Upper lobe of left lung (tissue), 6 donors: ENCODE measurements at regions not wholly inside any gene's neighbourhood (a gene's known extent, or its start where the extent isn't known, plus 50 kb on each side); places are given as distances from the start of the nearest gene placed in this dataset.

Experiments used
- ATAC-seq, 2 donors: fragments of 200-7000 bp; cut with Tn5 transposase; one replicate each; pipeline ENCODE4 v1.9.1; 2022; ENCODE audit warnings: mild to moderate bottlenecking in 2 of 2, moderate library complexity in 2 of 2; ENCODE audit not compliant: low FRiP score in 2 of 2
- DNase-seq, 2 donors: peaks; one replicate each; pipeline ENCODE4 v3.0.0-alpha.2; 2019 to 2020
- H3K27ac ChIP-seq, 4 donors: fragments of 200-600 bp; sonication (generic); one replicate each; pipeline ENCODE4 v1.5.1; 2016 to 2019
- H3K27me3 ChIP-seq, 4 donors: fragments of 200-600 bp; sonication (generic); one replicate each; pipeline ENCODE4 v1.5.1; 2017 to 2019
- H3K36me3 ChIP-seq, 4 donors: fragments of 200-600 bp; sonication (generic); one replicate each; pipeline ENCODE4 v1.5.1; 2016 to 2019
- H3K4me1 ChIP-seq, 4 donors: fragments of 200-600 bp; sonication (generic); one replicate each; pipeline ENCODE4 v1.5.1; 2018 to 2019
- H3K4me3 ChIP-seq, 4 donors: fragments of 200-600 bp; sonication (generic); one replicate each; pipeline ENCODE4 v1.5.1; 2017 to 2019; ENCODE audit warnings: mild to moderate bottlenecking in 2 of 4, moderate library complexity in 1 of 4
- H3K9me3 ChIP-seq, 4 donors: fragments of 200-600 bp; sonication (generic); one replicate each; pipeline ENCODE4 v1.5.1; 2018 to 2019
- CTCF ChIP-seq, 6 experiments: fragments of 450-650 bp in 4 of 6; fragments of 200-600 bp in 2 of 6; sonication (generic) in 2 of 6; IDR thresholded peaks; one replicate each; pipeline ENCODE4 v1.5.1; 2016 to 2019; ENCODE audit warnings: antibody characterized with exemption in 6 of 6
- EP300 ChIP-seq, 4 donors: sonication (generic); formaldehyde crosslinking; IDR thresholded peaks; one replicate each; pipeline ENCODE4 v1.5.1; 2017; ENCODE audit warnings: antibody characterized with exemption in 4 of 4, control low read depth in 2 of 4
- POLR2A ChIP-seq, 4 donors: fragments of 450-650 bp; IDR thresholded peaks; one replicate each; pipeline ENCODE4 v1.5.1; 2016 to 2017; ENCODE audit warnings: antibody characterized with exemption in 4 of 4, mild to moderate bottlenecking in 2 of 4
- POLR2AphosphoS5 ChIP-seq, 2 donors: sonication (generic); formaldehyde crosslinking; IDR thresholded peaks; one replicate each; pipeline ENCODE4 v1.5.1; 2017; ENCODE audit warnings: antibody characterized with exemption in 2 of 2
- WGBS, 2 donors: methylation state at CpG; one replicate each; pipeline ENCODE4 v1.1.5; 2017 to 2018; 5-methylcytosine and 5-hydroxymethylcytosine counted together
- donor health status: DM: no; HTN: no; CAD: no; lungs with moderate emphysema.
- donor health status: DM: no; HTN: yes; CAD: no; lungs with severe emphysema.

- Histone ChIP-seq H3K27ac (no peak overlapping the region), H3K27me3 (no peaks in the 10 kb centered on the region), H3K9me3 (no peaks in the 10 kb centered on the region), H3K4me1 (no peaks in the 10 kb centered on the region), H3K36me3 (no peaks in the 10 kb centered on the region), H3K4me3 (no peak overlapping the region)
- TF ChIP-seq CTCF (IDR thresholded peaks at IDR 0.05) (no peak), POLR2A (IDR thresholded peaks at IDR 0.05) (no peak), EP300 (IDR thresholded peaks at IDR 0.05) (no peak), POLR2AphosphoS5 (IDR thresholded peaks at IDR 0.05) (no peak)
- ATAC-seq = no peak
- no peak for DNase-seq
- 67 to 72% methylated on average over 1 of the region's 1 CpG for WGBS, 2 donors
These were observed 445.0 kb upstream of the DAB1 start for GRCh38 chr1:57868908-57869307.

GRCh38 chr1:57868239-57868638 lies 444.4 kb upstream of the DAB1 start:
- H3K4me1 ChIP-seq = no peaks in the 10 kb centered on the region
- ATAC-seq (no peak), DNase-seq (no peak)
- TF ChIP-seq POLR2A (IDR thresholded peaks at IDR 0.05) (no peak), EP300 (IDR thresholded peaks at IDR 0.05) (no peak), CTCF (IDR thresholded peaks at IDR 0.05) (no peak), POLR2AphosphoS5 (IDR thresholded peaks at IDR 0.05) (no peak)
- H3K9me3 ChIP-seq = no peaks in the 10 kb centered on the region
- H3K36me3 ChIP-seq = no peaks in the 10 kb centered on the region
- H3K27me3 ChIP-seq = no peaks in the 10 kb centered on the region
- no peak overlapping the region for H3K27ac ChIP-seq
- WGBS, 2 donors = 68 to 69% methylated on average over 3 of the region's 3 CpGs
- no peak overlapping the region for H3K4me3 ChIP-seq

- TF ChIP-seq CTCF (IDR thresholded peaks at IDR 0.05) = no peak
- TF ChIP-seq EP300 (IDR thresholded peaks at IDR 0.05) = no peak
- TF ChIP-seq POLR2A (IDR thresholded peaks at IDR 0.05) = no peak
- no peak for TF ChIP-seq POLR2AphosphoS5 (IDR thresholded peaks at IDR 0.05)
- Histone ChIP-seq H3K27me3 (no peaks in the 10 kb centered on the region), H3K4me1 (no peaks in the 10 kb centered on the region), H3K9me3 (no peaks in the 10 kb centered on the region), H3K27ac (no peak overlapping the region), H3K36me3 (no peaks in the 10 kb centered on the region), H3K4me3 (no peak overlapping the region)
- ATAC-seq = no peak
- no peak for DNase-seq
- WGBS, 2 donors = 77 to 86% methylated on average over 8 of the region's 8 CpGs
These were observed 443.1 kb upstream of the DAB1 start for GRCh38 chr1:57866998-57867397.

GRCh38 chr1:57860931-57861565 lies 437.2 kb upstream of the DAB1 start:
- no peak for ATAC-seq
- no peaks in the 10 kb centered on the region for H3K4me1 ChIP-seq
- DNase-seq = no peak
- TF ChIP-seq POLR2AphosphoS5 (IDR thresholded peaks at IDR 0.05) (no peak), EP300 (IDR thresholded peaks at IDR 0.05) (no peak), POLR2A (IDR thresholded peaks at IDR 0.05) (no peak), CTCF (IDR thresholded peaks at IDR 0.05) (no peak)
- H3K4me3 ChIP-seq = no peak overlapping the region
- no peak overlapping the region for H3K27ac ChIP-seq
- 75 to 80% methylated on average over 5 of the region's 5 CpGs for WGBS, 2 donors
- no peaks in the 10 kb centered on the region for H3K27me3 ChIP-seq
- no peaks in the 10 kb centered on the region for H3K36me3 ChIP-seq
- H3K9me3 ChIP-seq = no peaks in the 10 kb centered on the region

- Histone ChIP-seq H3K4me3 (no peak overlapping the region), H3K9me3 (no peaks in the 10 kb centered on the region), H3K27ac (no peak overlapping the region), H3K27me3 (no peaks in the 10 kb centered on the region), H3K36me3 (no peaks in the 10 kb centered on the region), H3K4me1 (no peaks in the 10 kb centered on the region)
- TF ChIP-seq EP300 (IDR thresholded peaks at IDR 0.05) (no peak), CTCF (IDR thresholded peaks at IDR 0.05) (no peak), POLR2A (IDR thresholded peaks at IDR 0.05) (no peak)
- no peak for ATAC-seq
- WGBS, 2 donors = 83 to 92% methylated on average over 3 of the region's 3 CpGs
- DNase-seq = no peak
These were observed 436.5 kb upstream of the DAB1 start for GRCh38 chr1:57860325-57860724.
